HG03280 (cell line): ENCODE measurements at regions not wholly inside any gene's neighbourhood (a gene's known extent, or its start where the extent isn't known, plus 50 kb on each side); places are given as distances from the start of the nearest gene placed in this dataset.

Experiments
- ATAC-seq: cut with Tn5 transposase; IDR thresholded peaks from one replicate; pipeline ENCODE4 v1.9.1; 2021; ENCODE audit warnings: mild to moderate bottlenecking, moderate library complexity; ENCODE audit not compliant: unreplicated experiment

GRCh38 chrX:4322916-4323315 lies 609.5 kb upstream of the PRKX start:
- no peak for ATAC-seq

- no peak for ATAC-seq
These were observed 607.0 kb upstream of the PRKX start for GRCh38 chrX:4320436-4320947.

- ATAC-seq = no peak
These were observed 602.4 kb upstream of the PRKX start for GRCh38 chrX:4315891-4316290.

- no peak for ATAC-seq
These were observed 601.1 kb upstream of the PRKX start for GRCh38 chrX:4314586-4314985.

GRCh38 chrX:4277122-4277521 lies 563.7 kb upstream of the PRKX start:
- ATAC-seq = no peak

GRCh38 chrX:4268676-4269075 lies 555.2 kb upstream of the PRKX start:
- ATAC-seq = no peak

GRCh38 chrX:4265036-4265435 lies 551.6 kb upstream of the PRKX start:
- no peak for ATAC-seq

- no peak for ATAC-seq
These were observed 549.8 kb upstream of the PRKX start for GRCh38 chrX:4263030-4263803.

GRCh38 chrX:4253092-4253491 lies 539.6 kb upstream of the PRKX start:
- ATAC-seq = no peak

- ATAC-seq = no peak
These were observed 536.0 kb upstream of the PRKX start for GRCh38 chrX:4249401-4249800.

- ATAC-seq = no peak
These were observed 530.3 kb upstream of the PRKX start for GRCh38 chrX:4243759-4244158.

- ATAC-seq = no peak
These were observed 527.2 kb upstream of the PRKX start for GRCh38 chrX:4240541-4241194.

GRCh38 chrX:4239650-4240540 lies 526.4 kb upstream of the PRKX start:
- ATAC-seq = no peak

- no peak for ATAC-seq
These were observed 525.5 kb upstream of the PRKX start for GRCh38 chrX:4238916-4239315.

- no peak for ATAC-seq
These were observed 511.6 kb upstream of the PRKX start for GRCh38 chrX:4225086-4225485.

- ATAC-seq = no peak
These were observed 493.5 kb upstream of the PRKX start for GRCh38 chrX:4206941-4207340.

- ATAC-seq = no peak
These were observed 484.5 kb upstream of the PRKX start for GRCh38 chrX:4197971-4198370.

GRCh38 chrX:4193500-4194155 lies 480.2 kb upstream of the PRKX start:
- ATAC-seq = no peak

- no peak for ATAC-seq
These were observed 472.9 kb upstream of the PRKX start for GRCh38 chrX:4186331-4186730.

GRCh38 chrX:4185086-4185485 lies 471.6 kb upstream of the PRKX start:
- no peak for ATAC-seq

- ATAC-seq = no peak
These were observed 469.0 kb upstream of the PRKX start for GRCh38 chrX:4182408-4182806.
